22Rv1 (cell line): ENCODE measurements at regions not wholly inside any gene's neighbourhood (a gene's known extent, or its start where the extent isn't known, plus 50 kb on each side); places are given as distances from the start of the nearest gene placed in this dataset.

Experiments
- H3K27ac ChIP-seq: fragments of 450-650 bp; 2 replicates; pipeline ENCODE4 v1.5.1; 2017
- ZFX ChIP-seq: fragments of 450-650 bp; IDR thresholded peaks from 2 replicates; pipeline ENCODE4 v1.6.1; 2017; ENCODE audit warnings: antibody characterized with exemption, borderline replicate concordance
- TF ChIP-seq, protein P1 (sequence below): fragments of 450-650 bp; IDR thresholded peaks from 2 replicates; pipeline ENCODE4 v1.5.1; 2017; ENCODE audit warnings: mild to moderate bottlenecking

GRCh38 chr10:128895473-128895872 lies 571.6 kb upstream of the MGMT start:
- TF ChIP-seq ZFX, result no peak
- TF ChIP-seq, protein P1, sequence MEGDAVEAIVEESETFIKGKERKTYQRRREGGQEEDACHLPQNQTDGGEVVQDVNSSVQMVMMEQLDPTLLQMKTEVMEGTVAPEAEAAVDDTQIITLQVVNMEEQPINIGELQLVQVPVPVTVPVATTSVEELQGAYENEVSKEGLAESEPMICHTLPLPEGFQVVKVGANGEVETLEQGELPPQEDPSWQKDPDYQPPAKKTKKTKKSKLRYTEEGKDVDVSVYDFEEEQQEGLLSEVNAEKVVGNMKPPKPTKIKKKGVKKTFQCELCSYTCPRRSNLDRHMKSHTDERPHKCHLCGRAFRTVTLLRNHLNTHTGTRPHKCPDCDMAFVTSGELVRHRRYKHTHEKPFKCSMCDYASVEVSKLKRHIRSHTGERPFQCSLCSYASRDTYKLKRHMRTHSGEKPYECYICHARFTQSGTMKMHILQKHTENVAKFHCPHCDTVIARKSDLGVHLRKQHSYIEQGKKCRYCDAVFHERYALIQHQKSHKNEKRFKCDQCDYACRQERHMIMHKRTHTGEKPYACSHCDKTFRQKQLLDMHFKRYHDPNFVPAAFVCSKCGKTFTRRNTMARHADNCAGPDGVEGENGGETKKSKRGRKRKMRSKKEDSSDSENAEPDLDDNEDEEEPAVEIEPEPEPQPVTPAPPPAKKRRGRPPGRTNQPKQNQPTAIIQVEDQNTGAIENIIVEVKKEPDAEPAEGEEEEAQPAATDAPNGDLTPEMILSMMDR, result no peak
- no peak overlapping the region for H3K27ac ChIP-seq

DNA sequence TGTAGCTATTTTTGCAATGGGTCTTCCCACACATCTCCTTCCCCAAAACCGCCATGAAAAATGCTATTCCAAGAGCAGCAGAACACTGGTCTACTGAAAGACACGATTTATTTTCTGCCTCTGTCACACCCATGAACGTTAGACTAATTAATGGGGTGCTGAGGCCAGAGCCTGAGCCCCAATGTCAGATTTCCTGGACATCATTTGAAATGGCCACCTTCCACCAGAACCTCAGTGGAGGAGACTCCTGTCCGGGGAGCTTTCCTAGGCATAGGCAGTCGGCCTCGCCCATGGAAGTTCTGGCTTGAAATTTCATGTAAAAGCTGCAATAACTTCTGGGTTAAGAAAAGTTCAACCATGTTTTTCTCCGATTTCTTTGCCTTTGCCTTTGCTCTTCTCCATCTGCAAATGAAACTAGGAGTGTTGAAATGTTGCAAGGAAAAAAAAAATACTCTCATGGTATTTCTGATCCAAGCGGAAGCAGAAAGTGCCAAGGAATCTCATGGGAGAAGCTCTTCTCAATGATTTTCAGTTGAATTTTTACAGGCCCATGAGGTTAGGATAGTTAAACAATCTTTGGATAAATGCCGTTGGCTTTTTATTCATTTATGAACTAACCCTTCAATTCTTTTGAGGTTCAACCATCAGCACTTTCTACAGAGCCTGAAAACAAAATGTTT lies 570.8 kb upstream of the MGMT start:
- H3K27ac ChIP-seq, result no peak overlapping the region
- TF ChIP-seq, protein P1, result no peak
- no peak for TF ChIP-seq ZFX

DNA sequence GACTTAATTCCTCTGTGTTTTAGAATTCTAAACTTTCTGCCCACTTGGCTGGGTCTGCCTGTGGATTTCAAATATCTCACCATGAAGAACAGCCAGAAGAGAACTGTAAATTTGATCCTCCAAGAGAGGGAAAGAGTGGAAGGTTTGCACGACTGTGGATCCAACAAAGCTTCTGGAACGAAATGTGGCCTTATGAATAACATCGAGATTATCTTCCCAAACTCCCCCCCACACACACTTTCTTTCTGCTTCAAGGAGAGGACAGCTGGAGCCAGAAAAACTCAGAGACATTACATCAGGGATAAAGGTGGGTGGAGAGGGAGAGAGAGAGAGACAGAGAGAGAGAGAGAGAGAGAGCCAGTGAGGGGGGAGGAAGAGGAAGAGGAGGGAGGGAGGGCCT lies 570.1 kb upstream of the MGMT start:
- TF ChIP-seq, protein P1, result no peak
- no peak for TF ChIP-seq ZFX
- no peak overlapping the region for H3K27ac ChIP-seq

GRCh38 chr10:128897401-128898129 lies 569.5 kb upstream of the MGMT start:
- TF ChIP-seq, protein P1, result no peak
- TF ChIP-seq ZFX, result no peak
- H3K27ac ChIP-seq, result no peak overlapping the region

- H3K27ac ChIP-seq, result no peak overlapping the region
- no peak for TF ChIP-seq ZFX
- TF ChIP-seq, protein P1, result no peak
These were observed 568.7 kb upstream of the MGMT start for GRCh38 chr10:128898133-128898915.

- no peak for TF ChIP-seq ZFX
- TF ChIP-seq, protein P1, result no peak
- no peak overlapping the region for H3K27ac ChIP-seq
These were observed 568.2 kb upstream of the MGMT start for GRCh38 chr10:128898916-128899195.

GRCh38 chr10:128900456-128900855 lies 566.6 kb upstream of the MGMT start:
- no peak overlapping the region for H3K27ac ChIP-seq
- TF ChIP-seq ZFX, result no peak
- TF ChIP-seq, protein P1, result no peak
